HT1080 (cell line): ENCODE measurements at regions not wholly inside any gene's neighbourhood (a gene's known extent, or its start where the extent isn't known, plus 50 kb on each side); places are given as distances from the start of the nearest gene placed in this dataset.
"Not testable (repeated sequence)": the region's sequence is repeated elsewhere in the genome, so short reads cannot be mapped to it uniquely, and the experiment has no call there.

Source experiments
- DNase-seq: peaks from one replicate; pipeline ENCODE4 v3.0.0-alpha.2; 2015; ENCODE audit warnings: low read depth

DNA sequence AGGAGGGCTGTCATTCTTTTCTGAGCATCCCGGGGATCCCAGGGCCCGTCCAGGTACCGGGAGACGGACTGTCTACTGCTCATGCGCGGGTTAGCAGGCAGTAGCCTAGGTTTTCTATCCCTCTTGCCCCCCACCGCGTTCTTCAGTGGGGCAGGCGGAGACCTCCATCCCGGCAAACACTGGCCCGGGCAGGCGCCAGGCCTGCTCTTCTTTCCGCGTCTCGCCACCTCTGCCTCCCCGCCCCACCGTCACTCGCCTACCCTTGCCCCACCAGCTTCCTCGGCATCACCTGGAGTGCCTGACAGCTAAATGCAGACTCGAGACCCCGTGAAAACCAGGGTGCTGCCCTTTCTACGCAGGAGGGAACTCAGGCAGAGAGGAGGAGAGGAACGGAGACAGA is 1937.7 kb upstream of the DEFB115 start:
- DNase-seq: no peak

DNA sequence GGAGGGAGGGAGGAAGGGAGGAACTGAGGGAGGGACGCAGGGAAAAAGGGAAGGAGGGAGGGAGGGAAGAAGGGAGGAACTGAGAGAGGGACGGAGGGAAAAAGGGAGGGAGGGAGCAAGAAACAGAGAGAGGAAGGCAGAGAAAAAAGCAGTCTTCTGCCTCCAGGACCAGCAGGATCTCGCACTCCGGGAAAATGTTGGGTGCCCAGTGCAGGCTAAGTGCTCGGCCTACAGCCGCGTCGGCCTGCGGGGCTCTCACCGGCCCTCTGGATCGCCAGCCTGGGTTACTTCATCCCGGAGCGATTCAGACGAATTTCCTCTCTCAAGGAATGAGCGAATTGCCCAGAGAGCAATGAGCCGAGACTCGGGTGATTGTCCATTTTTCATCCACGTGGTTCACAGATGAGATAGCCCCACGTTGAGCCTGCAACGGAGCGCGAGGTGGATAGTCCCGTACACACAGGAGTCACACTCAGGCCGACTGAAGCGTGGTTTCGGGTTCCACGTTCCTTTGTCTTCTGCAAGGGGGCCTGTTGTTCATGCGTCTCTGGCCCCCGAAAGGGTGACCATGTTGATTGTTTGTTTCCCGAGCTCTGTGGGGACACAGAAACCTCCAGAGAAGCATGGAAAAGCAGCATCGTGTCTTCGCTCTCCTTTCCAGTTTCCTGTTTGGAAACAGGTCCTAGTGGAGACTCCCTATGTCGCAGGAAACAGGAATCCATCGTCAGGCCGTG is 1937.1 kb upstream of the DEFB115 start:
- not testable (repeated sequence) for DNase-seq

GRCh38 chr20:29323631-29324515 is 1933.6 kb upstream of the DEFB115 start:
- DNase-seq: not testable (repeated sequence)

GRCh38 chr20:29324516-29325303 is 1932.8 kb upstream of the DEFB115 start:
- DNase-seq: not testable (repeated sequence)

- DNase-seq: no peak
Observed at GRCh38 chr20:29325304-29325640, 1932.2 kb upstream of the DEFB115 start.

GRCh38 chr20:29325781-29326180 is 1931.7 kb upstream of the DEFB115 start:
- not testable (repeated sequence) for DNase-seq

- DNase-seq: no peak
Observed at GRCh38 chr20:29326376-29327070, 1930.9 kb upstream of the DEFB115 start.

GRCh38 chr20:29327600-29328420 is 1929.7 kb upstream of the DEFB115 start:
- DNase-seq: peak; percentile 80

DNA sequence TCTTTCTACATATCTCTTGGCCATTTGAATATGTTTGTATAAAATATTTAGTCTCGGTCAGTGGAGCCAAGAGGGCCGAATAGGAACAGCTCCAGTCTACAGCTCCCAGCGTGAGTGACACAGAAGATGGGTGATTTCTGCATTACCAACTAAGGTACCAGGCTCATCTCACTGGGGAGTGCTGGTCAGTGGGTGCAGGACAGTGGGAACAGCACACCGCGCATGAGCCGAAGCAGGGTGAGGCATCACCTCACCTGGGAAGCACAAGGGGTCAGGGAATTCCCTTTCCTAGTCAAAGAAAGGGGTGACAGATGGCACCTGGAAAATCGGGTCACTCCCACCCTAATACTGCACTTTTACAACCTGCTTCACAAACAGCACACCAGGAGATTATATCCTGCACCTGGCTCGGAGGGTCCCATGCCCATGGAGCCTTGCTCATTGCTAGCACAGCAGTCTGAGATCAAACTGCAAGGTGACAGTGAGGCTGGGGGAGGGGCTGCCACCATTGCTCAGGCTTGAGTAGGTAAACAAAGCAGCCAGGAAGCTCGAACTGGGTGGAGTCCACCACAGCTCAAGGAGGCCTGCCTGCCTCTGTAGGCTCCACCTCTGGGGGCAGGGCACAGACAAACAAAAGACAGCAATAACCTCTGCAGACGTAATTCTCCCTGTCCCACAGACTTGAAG is 1926.9 kb upstream of the DEFB115 start:
- DNase-seq: not testable (repeated sequence)

DNA sequence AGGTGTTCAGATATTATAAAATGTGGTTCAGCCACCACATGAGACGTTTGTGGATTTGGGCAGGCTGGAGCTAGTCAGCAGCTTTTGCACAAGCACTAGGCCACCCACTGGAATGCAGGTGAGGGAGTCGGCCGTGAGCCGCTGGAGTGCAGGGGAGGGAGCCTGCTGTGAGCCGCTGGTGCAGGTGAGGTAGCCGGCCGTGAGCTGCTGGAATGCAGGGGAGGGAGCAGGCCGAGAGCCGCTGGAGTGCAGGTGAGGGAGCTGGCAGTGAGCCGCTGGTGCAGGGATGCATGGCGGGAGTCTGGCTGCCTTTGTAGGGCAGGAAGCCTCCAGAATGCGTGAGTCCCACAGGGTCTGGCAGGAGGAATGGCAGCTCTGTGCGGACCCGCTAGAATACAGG is 1907.6 kb upstream of the DEFB115 start:
- DNase-seq: no peak

DNA sequence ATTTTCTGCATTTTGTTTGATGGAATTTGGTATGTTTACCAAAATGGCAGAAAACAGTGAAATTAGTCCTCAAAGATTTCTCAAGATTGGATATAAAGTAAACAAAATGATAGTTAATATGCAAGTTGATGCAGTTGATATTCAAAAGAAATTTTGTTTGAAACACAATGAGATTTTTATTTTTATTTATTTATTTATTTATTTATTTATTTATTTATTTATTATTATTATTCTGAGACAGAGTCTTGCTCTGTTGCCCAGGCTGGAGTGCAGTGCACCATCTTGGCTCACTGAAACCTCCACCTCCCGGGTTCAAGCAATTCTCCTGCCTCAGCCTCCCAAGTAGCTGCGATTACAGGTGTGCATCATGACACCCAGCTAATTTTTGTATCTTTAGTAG is 1881.5 kb upstream of the DEFB115 start:
- not testable (repeated sequence) for DNase-seq

GRCh38 chr20:29392853-29393252 is 1864.6 kb upstream of the DEFB115 start:
- not testable (repeated sequence) for DNase-seq

DNA sequence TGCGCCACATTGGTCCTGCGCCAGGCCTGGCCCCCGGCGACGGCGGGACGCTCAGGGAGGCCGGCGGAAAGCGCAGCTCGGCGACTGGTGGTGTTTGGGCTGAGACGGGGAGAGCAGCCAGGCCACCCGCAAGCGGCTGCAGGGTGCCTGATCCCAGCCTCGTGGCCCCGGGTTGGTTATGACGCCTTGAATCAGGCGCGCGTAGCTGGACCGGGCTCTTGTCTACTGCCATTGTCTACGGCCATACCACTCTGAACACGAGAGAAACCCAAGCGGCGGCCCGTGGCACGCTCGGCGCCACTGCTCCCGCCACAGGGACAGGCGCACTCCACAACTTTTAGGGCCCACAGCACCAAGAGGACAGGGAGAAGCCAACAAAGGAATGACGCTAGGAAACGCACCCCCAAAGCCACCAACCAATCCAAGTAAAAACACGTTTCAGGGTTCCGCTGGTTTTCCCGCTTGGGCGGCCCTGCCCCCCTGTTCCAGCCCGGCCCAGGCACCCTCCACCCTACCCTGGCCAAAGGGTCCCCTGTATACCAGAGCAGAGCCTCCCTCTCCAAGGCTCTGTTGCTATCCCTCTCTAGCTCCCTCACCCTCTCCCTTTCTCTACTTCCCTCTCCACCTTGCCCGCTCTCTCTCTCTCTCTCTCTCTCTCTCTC is 1849.3 kb upstream of the DEFB115 start:
- DNase-seq: no peak

GRCh38 chr20:29408707-29409106 is 1848.8 kb upstream of the DEFB115 start:
- not testable (repeated sequence) for DNase-seq

DNA sequence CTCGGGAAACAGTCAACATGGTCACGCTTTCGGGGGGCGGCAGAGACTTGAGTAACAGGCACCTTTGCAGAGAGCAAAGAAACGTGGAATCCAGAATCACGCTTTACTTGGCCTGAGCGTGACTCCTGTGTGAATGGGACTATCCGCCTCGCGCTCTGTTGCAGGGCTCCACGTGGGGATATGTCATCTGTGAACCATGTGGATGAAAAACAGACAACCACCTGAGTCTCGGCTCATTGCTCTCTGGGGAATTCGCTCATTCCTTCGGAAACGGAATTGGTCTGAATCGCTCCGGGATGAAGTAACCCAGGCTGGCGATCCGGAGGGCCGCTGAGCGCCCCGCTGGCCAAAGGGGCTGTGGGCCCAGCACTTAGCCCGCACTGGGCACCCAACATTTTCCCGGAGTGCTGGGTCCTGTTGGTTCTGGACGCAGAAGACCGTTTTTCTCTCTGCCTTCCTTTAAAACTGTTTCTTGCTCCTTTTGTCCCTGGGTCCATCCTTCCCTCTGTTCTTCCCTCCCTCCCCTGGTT is 1848.2 kb upstream of the DEFB115 start:
- not testable (repeated sequence) for DNase-seq

GRCh38 chr20:29409833-29410805 is 1847.3 kb upstream of the DEFB115 start:
- DNase-seq: no peak

GRCh38 chr20:29410806-29411457 is 1846.5 kb upstream of the DEFB115 start:
- DNase-seq: no peak
